ENCODE measurements at regions not wholly inside any gene's neighbourhood (a gene's known extent, or its start where the extent isn't known, plus 50 kb on each side); places are given as distances from the start of the nearest gene placed in this dataset.

DNA sequence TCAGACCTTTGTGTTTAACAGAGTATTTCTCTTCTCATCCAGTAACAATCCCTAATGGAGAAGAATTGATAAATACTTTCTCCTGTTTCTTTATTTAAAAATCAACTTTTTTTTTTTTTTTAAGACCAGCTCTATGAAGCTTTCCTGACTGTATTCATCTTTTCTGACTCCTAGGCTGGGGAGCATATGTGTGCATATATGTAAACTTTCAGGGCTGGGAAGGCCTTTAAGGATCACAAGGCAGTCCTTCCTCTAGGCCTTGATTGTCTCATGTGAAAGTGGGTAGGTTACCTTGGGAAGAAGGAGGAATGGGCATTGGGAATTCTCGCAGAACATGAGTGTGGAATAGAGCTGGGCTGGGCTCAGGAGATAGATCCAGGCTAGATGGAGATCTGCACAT lies 292.9 kb upstream of the SALL1 start:
- Histone ChIP-seq H3K4me3 (no peak overlapping the region), H3F3A (replicated peaks; ENCODE audit: low read depth) (no peaks in the 10 kb centered on the region), H3K36me3 (ENCODE audit: insufficient read depth) (no peaks in the 10 kb centered on the region), H3K79me2 (replicated peaks; ENCODE audit: insufficient read depth) (no peaks in the 10 kb centered on the region), H3K4me2 (no peak overlapping the region), H3K9me2 (ENCODE audit: insufficient read depth) (peaks cover 11% of the 10 kb centered on the region), H3K27ac (ENCODE audit: low read depth) (no peak overlapping the region), H2AFZ (0 out of 2 replicates have a peak overlapping the region, but pooled peaks have one; percentile 60), H4K20me1 (replicated peaks; ENCODE audit: insufficient read depth) (no peaks in the 10 kb centered on the region), H3K27me3 (ENCODE audit: insufficient read depth) (no peaks in the 10 kb centered on the region), H3K4me1 (ENCODE audit: insufficient read depth) (peaks cover 41% of the 10 kb centered on the region)
- DNase-seq (ENCODE audit: low spot score), result no peak
- peaks cover under 1% of the 10 kb centered on the region for H3K27me3 Mint-ChIP-seq (ENCODE audit: insufficient read depth, low read depth, poor library complexity)
- H3K9me3 Mint-ChIP-seq, result no peaks in the 10 kb centered on the region
- H3K4me3 Mint-ChIP-seq, result no peak overlapping the region
- no peak overlapping the region; the same call in 1 of the 2 replicates for H3K27ac Mint-ChIP-seq
- no peak for ATAC-seq
- peaks cover 49% of the 10 kb centered on the region for H3K4me1 Mint-ChIP-seq
- no peak for TF ChIP-seq ZNF114 (CRISPR knock-in tag; IDR thresholded peaks at IDR 0.05)
- no peak for TF ChIP-seq JUNB (IDR thresholded peaks at IDR 0.05; ENCODE audit: unreplicated experiment)
- TF ChIP-seq, protein P1, sequence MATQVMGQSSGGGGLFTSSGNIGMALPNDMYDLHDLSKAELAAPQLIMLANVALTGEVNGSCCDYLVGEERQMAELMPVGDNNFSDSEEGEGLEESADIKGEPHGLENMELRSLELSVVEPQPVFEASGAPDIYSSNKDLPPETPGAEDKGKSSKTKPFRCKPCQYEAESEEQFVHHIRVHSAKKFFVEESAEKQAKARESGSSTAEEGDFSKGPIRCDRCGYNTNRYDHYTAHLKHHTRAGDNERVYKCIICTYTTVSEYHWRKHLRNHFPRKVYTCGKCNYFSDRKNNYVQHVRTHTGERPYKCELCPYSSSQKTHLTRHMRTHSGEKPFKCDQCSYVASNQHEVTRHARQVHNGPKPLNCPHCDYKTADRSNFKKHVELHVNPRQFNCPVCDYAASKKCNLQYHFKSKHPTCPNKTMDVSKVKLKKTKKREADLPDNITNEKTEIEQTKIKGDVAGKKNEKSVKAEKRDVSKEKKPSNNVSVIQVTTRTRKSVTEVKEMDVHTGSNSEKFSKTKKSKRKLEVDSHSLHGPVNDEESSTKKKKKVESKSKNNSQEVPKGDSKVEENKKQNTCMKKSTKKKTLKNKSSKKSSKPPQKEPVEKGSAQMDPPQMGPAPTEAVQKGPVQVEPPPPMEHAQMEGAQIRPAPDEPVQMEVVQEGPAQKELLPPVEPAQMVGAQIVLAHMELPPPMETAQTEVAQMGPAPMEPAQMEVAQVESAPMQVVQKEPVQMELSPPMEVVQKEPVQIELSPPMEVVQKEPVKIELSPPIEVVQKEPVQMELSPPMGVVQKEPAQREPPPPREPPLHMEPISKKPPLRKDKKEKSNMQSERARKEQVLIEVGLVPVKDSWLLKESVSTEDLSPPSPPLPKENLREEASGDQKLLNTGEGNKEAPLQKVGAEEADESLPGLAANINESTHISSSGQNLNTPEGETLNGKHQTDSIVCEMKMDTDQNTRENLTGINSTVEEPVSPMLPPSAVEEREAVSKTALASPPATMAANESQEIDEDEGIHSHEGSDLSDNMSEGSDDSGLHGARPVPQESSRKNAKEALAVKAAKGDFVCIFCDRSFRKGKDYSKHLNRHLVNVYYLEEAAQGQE (IDR thresholded peaks at IDR 0.05; ENCODE audit: unreplicated experiment), result no peak
- TF ChIP-seq, protein P2, sequence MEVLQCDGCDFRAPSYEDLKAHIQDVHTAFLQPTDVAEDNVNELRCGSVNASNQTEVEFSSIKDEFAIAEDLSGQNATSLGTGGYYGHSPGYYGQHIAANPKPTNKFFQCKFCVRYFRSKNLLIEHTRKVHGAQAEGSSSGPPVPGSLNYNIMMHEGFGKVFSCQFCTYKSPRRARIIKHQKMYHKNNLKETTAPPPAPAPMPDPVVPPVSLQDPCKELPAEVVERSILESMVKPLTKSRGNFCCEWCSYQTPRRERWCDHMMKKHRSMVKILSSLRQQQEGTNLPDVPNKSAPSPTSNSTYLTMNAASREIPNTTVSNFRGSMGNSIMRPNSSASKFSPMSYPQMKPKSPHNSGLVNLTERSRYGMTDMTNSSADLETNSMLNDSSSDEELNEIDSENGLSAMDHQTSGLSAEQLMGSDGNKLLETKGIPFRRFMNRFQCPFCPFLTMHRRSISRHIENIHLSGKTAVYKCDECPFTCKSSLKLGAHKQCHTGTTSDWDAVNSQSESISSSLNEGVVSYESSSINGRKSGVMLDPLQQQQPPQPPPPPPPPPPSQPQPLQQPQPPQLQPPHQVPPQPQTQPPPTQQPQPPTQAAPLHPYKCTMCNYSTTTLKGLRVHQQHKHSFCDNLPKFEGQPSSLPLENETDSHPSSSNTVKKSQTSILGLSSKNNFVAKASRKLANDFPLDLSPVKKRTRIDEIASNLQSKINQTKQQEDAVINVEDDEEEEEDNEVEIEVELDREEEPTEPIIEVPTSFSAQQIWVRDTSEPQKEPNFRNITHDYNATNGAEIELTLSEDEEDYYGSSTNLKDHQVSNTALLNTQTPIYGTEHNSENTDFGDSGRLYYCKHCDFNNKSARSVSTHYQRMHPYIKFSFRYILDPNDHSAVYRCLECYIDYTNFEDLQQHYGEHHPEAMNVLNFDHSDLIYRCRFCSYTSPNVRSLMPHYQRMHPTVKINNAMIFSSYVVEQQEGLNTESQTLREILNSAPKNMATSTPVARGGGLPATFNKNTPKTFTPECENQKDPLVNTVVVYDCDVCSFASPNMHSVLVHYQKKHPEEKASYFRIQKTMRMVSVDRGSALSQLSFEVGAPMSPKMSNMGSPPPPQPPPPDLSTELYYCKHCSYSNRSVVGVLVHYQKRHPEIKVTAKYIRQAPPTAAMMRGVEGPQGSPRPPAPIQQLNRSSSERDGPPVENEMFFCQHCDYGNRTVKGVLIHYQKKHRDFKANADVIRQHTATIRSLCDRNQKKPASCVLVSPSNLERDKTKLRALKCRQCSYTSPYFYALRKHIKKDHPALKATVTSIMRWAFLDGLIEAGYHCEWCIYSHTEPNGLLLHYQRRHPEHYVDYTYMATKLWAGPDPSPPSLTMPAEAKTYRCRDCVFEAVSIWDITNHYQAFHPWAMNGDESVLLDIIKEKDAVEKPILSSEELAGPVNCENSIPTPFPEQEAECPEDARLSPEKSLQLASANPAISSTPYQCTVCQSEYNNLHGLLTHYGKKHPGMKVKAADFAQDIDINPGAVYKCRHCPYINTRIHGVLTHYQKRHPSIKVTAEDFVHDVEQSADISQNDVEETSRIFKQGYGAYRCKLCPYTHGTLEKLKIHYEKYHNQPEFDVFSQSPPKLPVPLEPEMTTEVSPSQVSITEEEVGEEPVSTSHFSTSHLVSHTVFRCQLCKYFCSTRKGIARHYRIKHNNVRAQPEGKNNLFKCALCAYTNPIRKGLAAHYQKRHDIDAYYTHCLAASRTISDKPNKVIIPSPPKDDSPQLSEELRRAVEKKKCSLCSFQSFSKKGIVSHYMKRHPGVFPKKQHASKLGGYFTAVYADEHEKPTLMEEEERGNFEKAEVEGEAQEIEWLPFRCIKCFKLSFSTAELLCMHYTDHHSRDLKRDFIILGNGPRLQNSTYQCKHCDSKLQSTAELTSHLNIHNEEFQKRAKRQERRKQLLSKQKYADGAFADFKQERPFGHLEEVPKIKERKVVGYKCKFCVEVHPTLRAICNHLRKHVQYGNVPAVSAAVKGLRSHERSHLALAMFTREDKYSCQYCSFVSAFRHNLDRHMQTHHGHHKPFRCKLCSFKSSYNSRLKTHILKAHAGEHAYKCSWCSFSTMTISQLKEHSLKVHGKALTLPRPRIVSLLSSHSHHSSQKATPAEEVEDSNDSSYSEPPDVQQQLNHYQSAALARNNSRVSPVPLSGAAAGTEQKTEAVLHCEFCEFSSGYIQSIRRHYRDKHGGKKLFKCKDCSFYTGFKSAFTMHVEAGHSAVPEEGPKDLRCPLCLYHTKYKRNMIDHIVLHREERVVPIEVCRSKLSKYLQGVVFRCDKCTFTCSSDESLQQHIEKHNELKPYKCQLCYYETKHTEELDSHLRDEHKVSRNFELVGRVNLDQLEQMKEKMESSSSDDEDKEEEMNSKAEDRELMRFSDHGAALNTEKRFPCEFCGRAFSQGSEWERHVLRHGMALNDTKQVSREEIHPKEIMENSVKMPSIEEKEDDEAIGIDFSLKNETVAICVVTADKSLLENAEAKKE (CRISPR knock-in tag; IDR thresholded peaks at IDR 0.05), result no peak
- TF ChIP-seq ZNF331 (CRISPR knock-in tag; IDR thresholded peaks at IDR 0.05; ENCODE audit: low read depth), result no peak
- no peak for TF ChIP-seq EZH2 (IDR thresholded peaks at IDR 0.05; ENCODE audit: low read depth, unreplicated experiment)
- no peak for TF ChIP-seq POLR2AphosphoS5 (IDR thresholded peaks at IDR 0.05; ENCODE audit: low read depth)
- H3K36me3 Mint-ChIP-seq (ENCODE audit: low read depth), result no peaks in the 10 kb centered on the region
